K562 (cell line): ENCODE measurements at regions not wholly inside any gene's neighbourhood (a gene's known extent, or its start where the extent isn't known, plus 50 kb on each side); places are given as distances from the start of the nearest gene placed in this dataset.

ENCODE experiments used
- ATAC-seq: fragments of 200-7000 bp; cut with Tn5 transposase; 3 replicates; pipeline ENCODE4 v1.9.1; 2020; ENCODE audit warnings: moderate library complexity
- BruUV-seq: library from RNA; stranded (reverse); fragments of 400-500 nt; replicated peaks from 2 replicates; lab custom pipeline; 2021; lab: Mats Ljungman, UMichigan
- CTCF ChIA-PET: fragments of 300-600 bp; formaldehyde crosslinking; extraction: SDS; loops from one replicate; lab custom pipeline; 2021; ENCODE audit warnings: low intra/inter-chr PET ratio; lab: Yijun Ruan, JAX
- POLR2A ChIA-PET: fragments of 300-600, 350-650 bp; sonication (Branson Sonifier 250); formaldehyde crosslinking; extraction: SDS; loops from one replicate; lab custom pipeline; 2021; ENCODE audit warnings: antibody characterized with exemption, inconsistent platforms; lab: Yijun Ruan, JAX
- DNase-seq, 4 experiments: peaks; one replicate each; pipeline versions ENCODE4 v3.0.0 to v3.0.0-alpha.2; 2011 to 2018; ENCODE audit warnings: low spot score in 3 of 4, mixed read lengths in 3 of 4; ENCODE audit errors: extremely low read depth in 1 of 4
- FAIRE-seq: peaks from 2 replicates; lab custom pipeline; 2011; peaks lifted over from hg19 to GRCh38; lab: Jason Lieb, UNC
- H2AFZ ChIP-seq: 2 replicates; pipeline ENCODE4 v1.6.0; 2011; ENCODE audit warnings: low read depth, low read length, control low read depth, inconsistent platforms
- H3K27ac ChIP-seq: fragments of 200-600 bp; 3 replicates; pipeline ENCODE4 v1.8.0; 2011; ENCODE audit warnings: low read depth, mild to moderate bottlenecking, control low read depth, inconsistent platforms, low read length, moderate library complexity, mixed read lengths; ENCODE audit errors: extremely low read depth
- H3K27me3 ChIP-seq, 2 experiments: fragments of 300-600 bp in 1 of 2; 2 replicates in 1 of 2; 3 replicates in 1 of 2; pipeline versions ENCODE4 v1.6.0 to v1.8.0; 2011; ENCODE audit warnings: inconsistent platforms in 2 of 2, low read length in 2 of 2, mild to moderate bottlenecking in 1 of 2, mixed read lengths in 1 of 2, moderate library complexity in 1 of 2; ENCODE audit not compliant: control insufficient read depth in 2 of 2, insufficient read depth in 2 of 2
- H3K36me3 ChIP-seq: fragments of 300-600 bp; 3 replicates; pipeline ENCODE4 v1.8.0; 2011; ENCODE audit warnings: mild to moderate bottlenecking, low read length, inconsistent platforms; ENCODE audit not compliant: control insufficient read depth, insufficient read depth
- H3K4me1 ChIP-seq, 2 experiments: fragments of 200-600 bp in 1 of 2; replicated peaks in 1 of 2; 2 replicates in 1 of 2; 3 replicates in 1 of 2; pipeline versions ENCODE4 v1.5.1 to v1.8.0; 2011; ENCODE audit warnings: inconsistent platforms in 2 of 2, low read length in 2 of 2, mild to moderate bottlenecking in 1 of 2, mixed read lengths in 1 of 2, moderate library complexity in 1 of 2; ENCODE audit not compliant: control insufficient read depth in 2 of 2, insufficient read depth in 2 of 2
- H3K4me2 ChIP-seq: 2 replicates; pipeline ENCODE4 v1.6.1; 2011; ENCODE audit warnings: low read length, control low read depth, inconsistent platforms, mixed read lengths; ENCODE audit not compliant: insufficient read depth
- H3K4me3 ChIP-seq: fragments of 200-600 bp; sonication (generic), shearing (Covaris generic); 2 replicates; pipeline ENCODE4 v1.5.1; 2016; ENCODE audit warnings: control low read depth, inconsistent platforms
- H3K79me2 ChIP-seq: fragments of 200-600 bp; 3 replicates; pipeline ENCODE4 v1.8.0; 2011; ENCODE audit warnings: low read length, inconsistent platforms; ENCODE audit not compliant: control insufficient read depth, insufficient read depth
- H3K9ac ChIP-seq, 2 experiments: 2 replicates each; pipeline versions ENCODE4 v1.6.0 to v1.6.1; 2011; ENCODE audit warnings: low read depth in 2 of 2, low read length in 2 of 2, control low read depth in 1 of 2, inconsistent platforms in 1 of 2, mild to moderate bottlenecking in 1 of 2, mixed read lengths in 1 of 2; ENCODE audit not compliant: insufficient read depth in 1 of 2
- H3K9me1 ChIP-seq: one replicate; pipeline ENCODE4 v1.6.0; 2011; ENCODE audit warnings: inconsistent platforms, mild to moderate bottlenecking, low read length, moderate library complexity; ENCODE audit not compliant: control insufficient read depth, insufficient read depth
- H3K9me3 ChIP-seq: replicated peaks from 2 replicates; pipeline ENCODE4 v1.5.1; 2011; ENCODE audit warnings: low read depth, low read length, inconsistent platforms; ENCODE audit not compliant: control insufficient read depth, insufficient read depth
- H4K20me1 ChIP-seq: replicated peaks from 2 replicates; pipeline ENCODE4 v1.6.1; 2011; ENCODE audit warnings: low read length, inconsistent platforms, mixed read lengths; ENCODE audit not compliant: control insufficient read depth, insufficient read depth
- ARID1B ChIP-seq: fragments of 450-650 bp; IDR thresholded peaks from 2 replicates; pipeline ENCODE4 v1.6.1; 2016; ENCODE audit warnings: antibody characterized with exemption, mild to moderate bottlenecking, inconsistent platforms
- CCAR2 ChIP-seq: fragments of 200-400 bp; formaldehyde crosslinking; IDR thresholded peaks from 2 replicates; pipeline ENCODE4 v1.6.1; 2017; ENCODE audit warnings: mild to moderate bottlenecking, low read depth, low read length
- CEBPB ChIP-seq: fragments of 450-650 bp; IDR thresholded peaks from 2 replicates; pipeline ENCODE4 v1.6.1; 2016; ENCODE audit warnings: missing genetic modification characterization, missing compliant biosample characterization
- GATAD2A ChIP-seq: fragments of 450-650 bp; IDR thresholded peaks from 2 replicates; pipeline ENCODE4 v1.6.1; 2017
- MBD1 ChIP-seq: fragments of 250-450 bp; sonication (Bioruptor Pico); IDR thresholded peaks from 2 replicates; pipeline ENCODE4 v1.8.0; 2022; ENCODE audit warnings: inconsistent platforms
- MCM7 ChIP-seq, 2 experiments: fragments of 450-650 bp; IDR thresholded peaks; 2 replicates each; pipeline ENCODE4 v1.6.1; 2016 to 2018
- MITF ChIP-seq: IDR thresholded peaks from 2 replicates; pipeline ENCODE4 v1.6.1; 2014; ENCODE audit warnings: antibody characterized with exemption
- POLR2AphosphoS2 ChIP-seq: IDR thresholded peaks from 2 replicates; pipeline ENCODE4 v1.6.1; 2012; ENCODE audit warnings: low read length, improper control_type of control experiment
- SAFB ChIP-seq: fragments of 200-400 bp; formaldehyde crosslinking; IDR thresholded peaks from 2 replicates; pipeline ENCODE4 v1.6.1; 2017; ENCODE audit warnings: low read depth, low read length, borderline replicate concordance
- ZNF518B ChIP-seq: fragments of 250-450 bp; sonication (Bioruptor Pico); IDR thresholded peaks from 2 replicates; pipeline ENCODE4 v1.5.0; 2021; ENCODE audit warnings: mild to moderate bottlenecking, moderate library complexity
- WGBS: fragments of 100-300 bp; shearing (Covaris generic); methylation state at CpG from one replicate; pipeline ENCODE4 v1.1.6; 2016; ENCODE audit warnings: low coverage, mixed read lengths; ENCODE audit not compliant: insufficient coverage; ENCODE audit errors: missing lambda C conversion rate; 5-methylcytosine and 5-hydroxymethylcytosine counted together
- in situ Hi-C: fragments of 300-500 bp; cut with MboI; formaldehyde crosslinking; loops from 4 replicates; pipeline ENCODE4 v1.15.0; 2018; ENCODE audit warnings: inconsistent platforms, mixed read lengths
- intact Hi-C: fragments of 100-400 bp; cut with micrococcal nuclease; formaldehyde crosslinking; loops from 2 replicates; pipeline ENCODE4 v1.14.2; 2022
- TF ChIP-seq, protein P1 (sequence below): fragments of 150-350 bp; conservative IDR thresholded peaks from 2 replicates; pipeline ENCODE4 v1.6.1; 2014; ENCODE audit warnings: low read length

GRCh38 chr10:59006511-59007306, 169.7 kb upstream of the PHYHIPL start:
- CTCF ChIA-PET = interaction anchor here (0.5 kb wide), 1 partner anchor 104 kb away, joined by 3 read pairs; no protein-coding TSS in a partner anchor
- WGBS = 0% methylated on average over 4 of the region's 4 CpGs
- H4K20me1 ChIP-seq = no peaks in the 10 kb centered on the region
- no peak for ATAC-seq
- no peak overlapping the region for H3K27ac ChIP-seq
- intact Hi-C loops (no loop called here), in situ Hi-C loops (no loop called here)
- no peak for FAIRE-seq
- no peak for DNase-seq
- H3K4me3 ChIP-seq = no peak overlapping the region
- no peaks in the 10 kb centered on the region for H3K9me1 ChIP-seq
- H3K9ac ChIP-seq = no peak overlapping the region
- no peaks in the 10 kb centered on the region for H3K36me3 ChIP-seq
- no peak overlapping the region for H2AFZ ChIP-seq
- no peaks in the 10 kb centered on the region for H3K27me3 ChIP-seq
- POLR2A ChIA-PET = no interaction called here
- H3K4me1 ChIP-seq = no peaks in the 10 kb centered on the region
- no TSS peak for BruUV-seq
- H3K79me2 ChIP-seq = no peaks in the 10 kb centered on the region
- H3K9me3 ChIP-seq = no peaks in the 10 kb centered on the region
- no peak overlapping the region for H3K4me2 ChIP-seq
- no peak for TF ChIP-seq ARID1B
- no peak for TF ChIP-seq MITF
- TF ChIP-seq POLR2AphosphoS2 = no peak
- TF ChIP-seq SAFB = no peak
- TF ChIP-seq GATAD2A = no peak
- TF ChIP-seq, protein P1, sequence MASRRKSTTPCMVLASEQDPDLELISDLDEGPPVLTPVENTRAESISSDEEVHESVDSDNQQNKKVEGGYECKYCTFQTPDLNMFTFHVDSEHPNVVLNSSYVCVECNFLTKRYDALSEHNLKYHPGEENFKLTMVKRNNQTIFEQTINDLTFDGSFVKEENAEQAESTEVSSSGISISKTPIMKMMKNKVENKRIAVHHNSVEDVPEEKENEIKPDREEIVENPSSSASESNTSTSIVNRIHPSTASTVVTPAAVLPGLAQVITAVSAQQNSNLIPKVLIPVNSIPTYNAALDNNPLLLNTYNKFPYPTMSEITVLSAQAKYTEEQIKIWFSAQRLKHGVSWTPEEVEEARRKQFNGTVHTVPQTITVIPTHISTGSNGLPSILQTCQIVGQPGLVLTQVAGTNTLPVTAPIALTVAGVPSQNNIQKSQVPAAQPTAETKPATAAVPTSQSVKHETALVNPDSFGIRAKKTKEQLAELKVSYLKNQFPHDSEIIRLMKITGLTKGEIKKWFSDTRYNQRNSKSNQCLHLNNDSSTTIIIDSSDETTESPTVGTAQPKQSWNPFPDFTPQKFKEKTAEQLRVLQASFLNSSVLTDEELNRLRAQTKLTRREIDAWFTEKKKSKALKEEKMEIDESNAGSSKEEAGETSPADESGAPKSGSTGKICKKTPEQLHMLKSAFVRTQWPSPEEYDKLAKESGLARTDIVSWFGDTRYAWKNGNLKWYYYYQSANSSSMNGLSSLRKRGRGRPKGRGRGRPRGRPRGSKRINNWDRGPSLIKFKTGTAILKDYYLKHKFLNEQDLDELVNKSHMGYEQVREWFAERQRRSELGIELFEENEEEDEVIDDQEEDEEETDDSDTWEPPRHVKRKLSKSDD = no peak
- TF ChIP-seq MBD1 (CRISPR knock-in tag) = no peak
- TF ChIP-seq CEBPB (tag) = no peak
- TF ChIP-seq CCAR2 = no peak
- no peak for TF ChIP-seq MCM7 (IDR thresholded peaks at IDR 0.05)
- TF ChIP-seq ZNF518B (CRISPR knock-in tag) = no peak
